IMR-90 (cell line): ENCODE measurements at regions not wholly inside any gene's neighbourhood (a gene's known extent, or its start where the extent isn't known, plus 50 kb on each side); places are given as distances from the start of the nearest gene placed in this dataset.

ENCODE experiments used
- ATAC-seq: fragments of 200-7000 bp; cut with Tn5 transposase; 2 replicates; pipeline ENCODE4 v1.9.1; 2020; ENCODE audit warnings: low read depth, mild to moderate bottlenecking, moderate library complexity
- BruUV-seq: library from RNA; stranded (reverse); fragments of 400-500 nt; replicated peaks from 2 replicates; lab custom pipeline; 2021; lab: Mats Ljungman, UMichigan
- CTCF ChIA-PET: fragments of 300-600 bp; formaldehyde crosslinking; extraction: SDS; loops from one replicate; lab custom pipeline; 2021; ENCODE audit warnings: antibody characterized with exemption; lab: Yijun Ruan, JAX
- POLR2A ChIA-PET: fragments of 300-600 bp; sonication (Branson Sonifier 250); formaldehyde crosslinking; loops from one replicate; lab custom pipeline; 2022; ENCODE audit warnings: antibody characterized with exemption; ENCODE audit not compliant: unreplicated experiment; lab: Charles Lee
- DNase-seq: peaks from one replicate; pipeline ENCODE4 v3.0.0; 2013
- H2AFZ ChIP-seq: replicated peaks from 2 replicates; pipeline ENCODE3; 2013; ENCODE audit warnings: low read length, mild to moderate bottlenecking; ENCODE audit not compliant: poor library complexity
- H2AK5ac ChIP-seq: 2 replicates; pipeline ENCODE4 v1.6.1; 2013; ENCODE audit warnings: low read depth, low read length, inconsistent platforms
- H2AK9ac ChIP-seq: replicated peaks from 2 replicates; pipeline ENCODE3; 2013; ENCODE audit warnings: mild to moderate bottlenecking, low read depth, low read length, moderate library complexity; ENCODE audit not compliant: poor library complexity
- H2BK120ac ChIP-seq: 2 replicates; pipeline ENCODE4 v1.6.1; 2013; ENCODE audit warnings: low read depth, low read length, inconsistent platforms
- H2BK15ac ChIP-seq: 3 replicates; pipeline ENCODE4 v1.6.1; 2013; ENCODE audit warnings: low read depth, low read length, inconsistent platforms
- H2BK20ac ChIP-seq: 2 replicates; pipeline ENCODE4 v1.6.1; 2013; ENCODE audit warnings: low read depth, mild to moderate bottlenecking, inconsistent platforms, low read length, moderate library complexity
- H2BK5ac ChIP-seq: 2 replicates; pipeline ENCODE4 v1.6.1; 2013; ENCODE audit warnings: mild to moderate bottlenecking, low read depth, low read length, inconsistent platforms; ENCODE audit not compliant: poor library complexity, severe bottlenecking
- H3K14ac ChIP-seq: replicated peaks from 2 replicates; pipeline ENCODE4 v1.6.1; 2013; ENCODE audit warnings: low read depth, low read length, inconsistent platforms
- H3K18ac ChIP-seq: 2 replicates; pipeline ENCODE4 v1.6.1; 2013; ENCODE audit warnings: low read depth, low read length, control low read depth
- H3K23ac ChIP-seq: 2 replicates; pipeline ENCODE4 v1.6.1; 2013; ENCODE audit warnings: low read depth, low read length, inconsistent platforms
- H3K27ac ChIP-seq: 2 replicates; pipeline ENCODE4 v1.5.1; 2013; ENCODE audit warnings: mild to moderate bottlenecking, control low read depth, low read length; ENCODE audit not compliant: insufficient read depth
- H3K27me3 ChIP-seq: 2 replicates; pipeline ENCODE4 v1.6.1; 2013; ENCODE audit warnings: low read length; ENCODE audit not compliant: control insufficient read depth, insufficient read depth
- H3K36me3 ChIP-seq: 2 replicates; pipeline ENCODE4 v1.6.1; 2013; ENCODE audit warnings: low read length, mixed read lengths; ENCODE audit not compliant: control insufficient read depth, insufficient read depth
- H3K4ac ChIP-seq: 2 replicates; pipeline ENCODE4 v1.6.1; 2013; ENCODE audit warnings: low read depth, low read length, inconsistent platforms
- H3K4me1 ChIP-seq: 2 replicates; pipeline ENCODE4 v1.6.1; 2013; ENCODE audit warnings: low read length, mixed read lengths; ENCODE audit not compliant: control insufficient read depth, insufficient read depth
- H3K4me2 ChIP-seq: 2 replicates; pipeline ENCODE4 v1.6.1; 2013; ENCODE audit warnings: low read depth, mild to moderate bottlenecking, control low read depth, low read length, moderate library complexity
- H3K4me3 ChIP-seq: 2 replicates; pipeline ENCODE4 v1.5.1; 2013; ENCODE audit warnings: low read depth, mild to moderate bottlenecking, control low read depth, low read length, moderate library complexity; ENCODE audit not compliant: insufficient read depth
- H3K56ac ChIP-seq: 2 replicates; pipeline ENCODE4 v1.6.1; 2013; ENCODE audit warnings: low read length, inconsistent platforms; ENCODE audit not compliant: insufficient read depth; ENCODE audit errors: extremely low read depth
- H3K79me1 ChIP-seq, 2 experiments: 2 replicates each; pipeline ENCODE4 v1.6.1; 2013; ENCODE audit warnings: low read length in 2 of 2, inconsistent platforms in 1 of 2, low read depth in 1 of 2
- H3K9ac ChIP-seq: 2 replicates; pipeline ENCODE4 v1.6.1; 2013; ENCODE audit warnings: low read depth, low read length, control low read depth
- H3K9me1 ChIP-seq: 2 replicates; pipeline ENCODE4 v1.6.1; 2013; ENCODE audit warnings: low read length, inconsistent platforms; ENCODE audit not compliant: insufficient read depth
- H3K9me3 ChIP-seq: 2 replicates; pipeline ENCODE4 v1.6.1; 2013; ENCODE audit warnings: low read length; ENCODE audit not compliant: control insufficient read depth, insufficient read depth
- H4K20me1 ChIP-seq: 2 replicates; pipeline ENCODE4 v1.6.1; 2013; ENCODE audit warnings: low read length, inconsistent platforms; ENCODE audit not compliant: insufficient read depth
- H4K5ac ChIP-seq: 2 replicates; pipeline ENCODE4 v1.6.1; 2013; ENCODE audit warnings: mild to moderate bottlenecking, low read depth, low read length, control low read depth
- H4K8ac ChIP-seq, 2 experiments: 2 replicates each; pipeline ENCODE4 v1.6.1; 2013; ENCODE audit warnings: low read depth in 2 of 2, low read length in 2 of 2, control low read depth in 1 of 2, inconsistent platforms in 1 of 2
- H4K91ac ChIP-seq: 2 replicates; pipeline ENCODE4 v1.6.1; 2013; ENCODE audit warnings: low read depth, low read length, inconsistent platforms; ENCODE audit not compliant: insufficient read depth
- BHLHE40 ChIP-seq: fragments of 150-350 bp; IDR thresholded peaks from 2 replicates; pipeline ENCODE4 v1.6.1; 2016; ENCODE audit warnings: mild to moderate bottlenecking, low read depth, low read length
- CEBPB ChIP-seq: IDR thresholded peaks from 2 replicates; pipeline ENCODE4 v1.6.1; 2012; ENCODE audit warnings: low read depth, low read length, improper control_type of control experiment
- CHD1 ChIP-seq: IDR thresholded peaks from 2 replicates; pipeline ENCODE4 v1.6.1; 2012; ENCODE audit warnings: low read depth, low read length, improper control_type of control experiment
- CTCF ChIP-seq: conservative IDR thresholded peaks from 2 replicates; pipeline ENCODE4 v1.5.1; 2012; ENCODE audit warnings: mild to moderate bottlenecking, low read depth, low read length, improper control_type of control experiment
- ELK1 ChIP-seq: fragments of 150-350 bp; IDR thresholded peaks from 2 replicates; pipeline ENCODE4 v1.6.1; 2016; ENCODE audit warnings: low read depth, mild to moderate bottlenecking, low read length, moderate library complexity, borderline replicate concordance
- FOS ChIP-seq: fragments of 150-350 bp; IDR thresholded peaks from 2 replicates; pipeline ENCODE4 v1.6.1; 2016; ENCODE audit warnings: low read depth, low read length
- MAFK ChIP-seq: IDR thresholded peaks from 2 replicates; pipeline ENCODE4 v1.6.1; 2012; ENCODE audit warnings: low read depth, low read length, improper control_type of control experiment
- MAZ ChIP-seq: IDR thresholded peaks from 2 replicates; pipeline ENCODE4 v1.6.1; 2012; ENCODE audit warnings: low read depth, mild to moderate bottlenecking, low read length, improper control_type of control experiment, moderate library complexity, borderline replicate concordance
- MXI1 ChIP-seq: IDR thresholded peaks from 2 replicates; pipeline ENCODE4 v1.6.1; 2012; ENCODE audit warnings: low read depth, mild to moderate bottlenecking, low read length, moderate library complexity, borderline replicate concordance
- NFE2L2 ChIP-seq: fragments of 150-350 bp; IDR thresholded peaks from 2 replicates; pipeline ENCODE4 v1.6.1; 2016; ENCODE audit warnings: low read depth, mild to moderate bottlenecking, low read length
- POLR2A ChIP-seq: IDR thresholded peaks from 2 replicates; pipeline ENCODE4 v1.6.1; 2012; ENCODE audit warnings: mild to moderate bottlenecking, low read depth, low read length
- RAD21 ChIP-seq: IDR thresholded peaks from 2 replicates; pipeline ENCODE4 v1.6.1; 2012; ENCODE audit warnings: low read length, improper control_type of control experiment
- RCOR1 ChIP-seq: IDR thresholded peaks from 2 replicates; pipeline ENCODE4 v1.6.1; 2012; ENCODE audit warnings: mild to moderate bottlenecking, low read length, improper control_type of control experiment; ENCODE audit not compliant: insufficient replicate concordance
- RFX5 ChIP-seq: IDR thresholded peaks from 2 replicates; pipeline ENCODE4 v1.8.0; 2012; ENCODE audit warnings: low read depth, mild to moderate bottlenecking, low read length, moderate library complexity
- SMC3 ChIP-seq: fragments of 150-350 bp; IDR thresholded peaks from 2 replicates; pipeline ENCODE4 v1.6.1; 2016; ENCODE audit warnings: low read depth, mild to moderate bottlenecking, antibody characterized with exemption, low read length, moderate library complexity
- USF2 ChIP-seq: fragments of 150-350 bp; IDR thresholded peaks from 2 replicates; pipeline ENCODE4 v1.6.1; 2017; ENCODE audit warnings: mild to moderate bottlenecking, antibody characterized with exemption, low read length, low read depth
- WGBS, 2 experiments: methylation state at CpG; one replicate each; pipeline versions ENCODE4 v1.1.5 to v1.1.7; 2013; ENCODE audit warnings: missing lambda C conversion rate in 2 of 2; ENCODE audit not compliant: insufficient read length in 1 of 2; ENCODE audit errors: extremely low coverage in 2 of 2; 5-methylcytosine and 5-hydroxymethylcytosine counted together
- dilution Hi-C: fragments of 300-500 bp; cut with HindIII; formaldehyde crosslinking; loops from one replicate; pipeline ENCODE4 v1.14.3; 2018; ENCODE audit warnings: low sequenced_read_pairs; ENCODE audit not compliant: unreplicated experiment
- in situ Hi-C: fragments of 300-500 bp; cut with MboI; formaldehyde crosslinking; loops from 3 replicates; pipeline ENCODE4 v1.14.3; 2019; ENCODE audit warnings: low sequenced_read_pairs, inconsistent platforms, mixed read lengths
- intact Hi-C: fragments of 100-400 bp; cut with micrococcal nuclease; formaldehyde crosslinking; loops from 2 replicates; pipeline ENCODE4 v1.10.0; 2022

GRCh38 chr1:105294838-105295237 lies 1545.1 kb downstream of the AMY1C start:
- H2BK5ac ChIP-seq, result no peak overlapping the region
- no peak overlapping the region for H3K23ac ChIP-seq
- H2AK5ac ChIP-seq, result no peak overlapping the region
- H3K18ac ChIP-seq, result no peak overlapping the region
- TF ChIP-seq CHD1, result no peak
- no peak for TF ChIP-seq NFE2L2
- no peak for TF ChIP-seq MAFK
- no peak for TF ChIP-seq POLR2A
- TF ChIP-seq FOS, result no peak
- TF ChIP-seq RAD21, result no peak
- TF ChIP-seq MXI1, result no peak
- TF ChIP-seq SMC3, result no peak
- no peak for TF ChIP-seq BHLHE40
- TF ChIP-seq USF2, result no peak
- no peak for TF ChIP-seq CEBPB
- no peak for TF ChIP-seq RFX5
- TF ChIP-seq RCOR1, result no peak
- TF ChIP-seq ELK1, result no peak
- no peak for TF ChIP-seq MAZ
- TF ChIP-seq CTCF, result no peak
- H3K9me1 ChIP-seq, result no peaks in the 10 kb centered on the region
- no peaks in the 10 kb centered on the region for H3K36me3 ChIP-seq
- H2BK15ac ChIP-seq, result no peak overlapping the region
- H3K27me3 ChIP-seq, result no peaks in the 10 kb centered on the region
- H3K4ac ChIP-seq, result no peak overlapping the region
- H3K27ac ChIP-seq, result no peak overlapping the region
- H3K4me2 ChIP-seq, result no peak overlapping the region
- H3K79me1 ChIP-seq, result no peaks in the 10 kb centered on the region
- H3K4me3 ChIP-seq, result no peak overlapping the region
- H3K4me1 ChIP-seq, result no peaks in the 10 kb centered on the region
- CTCF ChIA-PET, result no interaction called here
- no peak overlapping the region for H3K14ac ChIP-seq
- no peak overlapping the region for H4K8ac ChIP-seq
- H4K20me1 ChIP-seq, result no peaks in the 10 kb centered on the region
- dilution Hi-C loops, result no loop called here
- BruUV-seq, result no TSS peak
- 0 out of 2 replicates have a peak, but pooled peaks cover 2% of the 10 kb centered on the region for H3K9me3 ChIP-seq
- no peak for ATAC-seq
- no peak for DNase-seq
- no peak overlapping the region for H4K91ac ChIP-seq
- H2BK120ac ChIP-seq, result no peak overlapping the region
- no peak overlapping the region for H3K9ac ChIP-seq
- WGBS, 2 experiments, result no CpG with 5 or more reads among the region's 2 CpGs
- in situ Hi-C loops, result no loop called here
- no peak overlapping the region for H2BK20ac ChIP-seq
- no peak overlapping the region for H4K5ac ChIP-seq
- POLR2A ChIA-PET, result no interaction called here
- no peak overlapping the region for H3K56ac ChIP-seq
- H2AFZ ChIP-seq, result no peak overlapping the region
- H2AK9ac ChIP-seq, result no peak overlapping the region
- intact Hi-C loops, result no loop called here
